ENCODE measurements at regions not wholly inside any gene's neighbourhood (a gene's known extent, or its start where the extent isn't known, plus 50 kb on each side); places are given as distances from the start of the nearest gene placed in this dataset.
"Not testable (repeated sequence)": the region's sequence is repeated elsewhere in the genome, so short reads cannot be mapped to it uniquely, and the experiment has no call there.

GRCh38 chr21:14010729-14011128, 200.0 kb downstream of the LIPI start:
- DNase-seq (ENCODE audit: low read depth): no peak
- TF ChIP-seq, protein P1, sequence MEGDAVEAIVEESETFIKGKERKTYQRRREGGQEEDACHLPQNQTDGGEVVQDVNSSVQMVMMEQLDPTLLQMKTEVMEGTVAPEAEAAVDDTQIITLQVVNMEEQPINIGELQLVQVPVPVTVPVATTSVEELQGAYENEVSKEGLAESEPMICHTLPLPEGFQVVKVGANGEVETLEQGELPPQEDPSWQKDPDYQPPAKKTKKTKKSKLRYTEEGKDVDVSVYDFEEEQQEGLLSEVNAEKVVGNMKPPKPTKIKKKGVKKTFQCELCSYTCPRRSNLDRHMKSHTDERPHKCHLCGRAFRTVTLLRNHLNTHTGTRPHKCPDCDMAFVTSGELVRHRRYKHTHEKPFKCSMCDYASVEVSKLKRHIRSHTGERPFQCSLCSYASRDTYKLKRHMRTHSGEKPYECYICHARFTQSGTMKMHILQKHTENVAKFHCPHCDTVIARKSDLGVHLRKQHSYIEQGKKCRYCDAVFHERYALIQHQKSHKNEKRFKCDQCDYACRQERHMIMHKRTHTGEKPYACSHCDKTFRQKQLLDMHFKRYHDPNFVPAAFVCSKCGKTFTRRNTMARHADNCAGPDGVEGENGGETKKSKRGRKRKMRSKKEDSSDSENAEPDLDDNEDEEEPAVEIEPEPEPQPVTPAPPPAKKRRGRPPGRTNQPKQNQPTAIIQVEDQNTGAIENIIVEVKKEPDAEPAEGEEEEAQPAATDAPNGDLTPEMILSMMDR (conservative IDR thresholded peaks at IDR 0.05; ENCODE audit: control insufficient read depth, insufficient read depth, low read depth, low read length): no peak
- no peak overlapping the region for H3K4me3 ChIP-seq (ENCODE audit: control insufficient read depth, low read depth, low read length)

DNA sequence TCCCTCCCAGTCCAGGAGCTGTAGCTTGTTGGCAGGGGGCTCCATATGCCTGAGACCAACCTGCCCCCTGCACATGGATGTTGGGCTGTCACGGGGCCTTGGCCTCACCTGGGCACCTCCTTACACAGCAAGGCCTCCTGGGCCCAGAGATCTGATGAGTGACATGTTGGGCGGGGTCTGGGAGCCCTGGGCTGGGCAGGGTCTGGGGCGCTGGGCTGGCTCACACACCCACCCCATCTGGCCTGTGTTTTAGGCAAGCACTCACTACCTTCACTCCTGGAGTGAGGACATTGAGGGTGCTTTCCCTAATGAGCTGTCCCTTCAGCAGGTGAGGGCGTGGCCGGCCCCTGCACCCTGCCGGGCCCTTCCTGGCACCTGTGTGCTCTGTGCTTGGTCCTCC, 200.8 kb downstream of the LIPI start:
- DNase-seq (ENCODE audit: low read depth); H3K4me3 ChIP-seq (ENCODE audit: control insufficient read depth, low read depth, low read length): not testable (repeated sequence)

GRCh38 chr21:14009238-14009981, 201.3 kb downstream of the LIPI start:
- not testable (repeated sequence) for H3K4me3 ChIP-seq (ENCODE audit: control insufficient read depth, low read depth, low read length); DNase-seq (ENCODE audit: low read depth)

- DNase-seq (ENCODE audit: low read depth); H3K4me3 ChIP-seq (ENCODE audit: control insufficient read depth, low read depth, low read length): not testable (repeated sequence)
These were observed 202.3 kb downstream of the LIPI start for GRCh38 chr21:14008436-14008835.

GRCh38 chr21:14008006-14008405, 202.7 kb downstream of the LIPI start:
- H3K4me3 ChIP-seq (ENCODE audit: control insufficient read depth, low read depth, low read length); DNase-seq (ENCODE audit: low read depth): not testable (repeated sequence)

DNA sequence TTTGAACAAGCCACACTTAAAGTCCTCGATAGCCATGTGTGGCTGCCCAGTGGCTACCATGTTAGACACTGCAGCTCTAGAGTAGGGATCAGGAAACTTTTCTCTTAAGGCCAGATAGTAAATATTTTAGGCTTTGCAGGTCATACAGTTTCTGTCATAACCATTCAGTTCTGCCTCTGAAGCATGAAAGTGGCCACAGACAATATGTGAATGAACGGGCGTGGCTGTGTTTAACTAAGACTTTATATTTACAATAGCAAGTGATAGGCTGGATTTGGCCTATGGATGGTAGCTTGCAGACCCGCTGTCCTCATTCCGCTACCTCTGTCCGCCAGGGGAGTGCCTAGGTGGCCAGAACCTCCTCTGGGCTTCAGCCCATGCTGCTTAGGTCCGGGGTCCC, 204.6 kb downstream of the LIPI start:
- H3K4me3 ChIP-seq (ENCODE audit: control insufficient read depth, low read depth, low read length); DNase-seq (ENCODE audit: low read depth): not testable (repeated sequence)

- H3K4me3 ChIP-seq (ENCODE audit: control insufficient read depth, low read depth, low read length); DNase-seq (ENCODE audit: low read depth): not testable (repeated sequence)
These were observed 223.5 kb downstream of the LIPI start for GRCh38 chr21:13986996-13987958.

DNA sequence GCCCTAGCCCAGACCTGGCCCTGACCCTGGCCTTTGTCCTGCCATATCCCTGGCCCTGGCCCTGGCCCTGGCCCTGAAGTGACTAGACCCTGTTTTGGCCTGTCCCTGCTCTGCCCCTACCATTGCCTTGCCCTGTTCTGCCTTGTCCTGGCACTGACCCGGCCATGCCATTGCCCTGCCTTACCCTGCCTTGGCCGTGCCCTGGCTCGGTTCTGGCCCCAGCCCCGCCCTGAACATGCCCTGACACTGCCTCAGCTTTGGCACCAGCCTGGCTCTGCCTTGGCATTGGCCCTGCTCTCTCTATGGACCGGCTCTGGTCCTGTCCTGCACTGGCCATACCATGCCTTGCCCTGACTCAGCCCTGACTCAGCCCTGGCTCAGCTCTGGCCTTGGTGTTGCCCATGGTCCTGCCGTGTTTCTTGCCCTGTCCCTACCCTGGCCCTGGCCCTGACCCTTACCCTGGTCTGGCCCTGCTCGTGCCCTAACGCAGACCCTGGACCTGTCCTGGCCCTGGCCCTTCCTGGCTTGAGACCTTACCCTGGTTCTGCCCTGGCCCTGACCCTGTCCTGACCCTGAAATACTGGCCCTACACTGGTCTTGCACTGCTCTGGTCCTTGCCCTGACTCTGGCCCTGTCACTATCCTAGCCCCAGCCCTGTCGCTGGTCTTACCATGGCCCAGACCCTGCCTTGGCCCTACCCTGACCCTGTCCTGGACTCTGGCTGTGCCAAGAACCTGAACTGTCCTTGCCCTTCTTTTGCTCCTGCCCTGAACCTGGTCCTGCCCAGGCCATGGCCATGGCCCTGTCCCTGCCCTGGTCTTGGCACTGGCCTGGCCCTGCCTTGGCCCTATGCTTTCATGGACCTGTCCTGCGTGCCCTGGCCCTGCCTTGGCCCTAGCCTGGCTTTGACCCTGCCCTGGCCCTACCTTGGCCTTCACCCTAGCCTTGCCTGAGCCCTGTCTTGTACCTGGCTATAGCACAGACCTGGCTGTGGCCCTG, 224.6 kb downstream of the LIPI start:
- not testable (repeated sequence) for H3K4me3 ChIP-seq (ENCODE audit: control insufficient read depth, low read depth, low read length); DNase-seq (ENCODE audit: low read depth)

DNA sequence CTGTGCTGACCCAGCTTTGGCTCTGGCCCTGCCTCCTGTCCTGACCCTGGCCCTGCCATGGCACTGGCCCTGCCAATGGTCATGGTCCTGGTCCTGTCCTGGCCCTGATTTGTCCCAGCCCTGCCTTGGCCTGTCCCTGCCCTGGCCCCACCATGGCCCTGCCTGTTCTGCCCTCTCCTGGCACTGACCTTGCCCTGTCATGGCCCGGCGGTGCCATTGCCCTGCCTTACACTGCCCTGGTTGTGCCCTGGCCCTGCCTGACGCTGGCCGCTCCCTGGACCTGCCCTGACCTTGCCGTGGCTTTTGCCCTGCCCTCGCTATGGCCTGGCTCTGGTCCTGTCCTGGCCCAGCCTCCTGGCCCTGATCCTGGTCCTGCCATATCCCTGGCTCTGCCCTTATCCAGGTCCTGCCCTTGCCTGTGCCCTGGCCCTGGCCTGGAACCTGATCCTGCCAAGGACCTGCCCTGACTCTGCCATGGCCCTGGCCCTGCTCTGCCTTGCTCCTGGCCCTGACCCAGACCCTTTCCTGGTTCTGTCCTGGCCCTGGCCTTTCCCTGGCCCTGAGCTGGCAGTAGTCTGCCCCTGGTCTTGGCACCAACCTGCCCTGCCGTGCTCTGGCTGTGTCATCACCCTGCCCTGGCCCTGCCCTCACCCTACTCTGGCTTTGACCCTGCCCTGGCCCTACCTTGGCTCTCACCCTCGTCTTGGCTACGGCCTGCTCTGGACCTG, 225.5 kb downstream of the LIPI start:
- DNase-seq (ENCODE audit: low read depth); H3K4me3 ChIP-seq (ENCODE audit: control insufficient read depth, low read depth, low read length): not testable (repeated sequence)

GRCh38 chr21:13984728-13985127, 226.0 kb downstream of the LIPI start:
- DNase-seq (ENCODE audit: low read depth); H3K4me3 ChIP-seq (ENCODE audit: control insufficient read depth, low read depth, low read length): not testable (repeated sequence)

- not testable (repeated sequence) for DNase-seq (ENCODE audit: low read depth); H3K4me3 ChIP-seq (ENCODE audit: control insufficient read depth, low read depth, low read length)
These were observed 229.3 kb downstream of the LIPI start for GRCh38 chr21:13981176-13982087.

GRCh38 chr21:13980115-13980662, 230.6 kb downstream of the LIPI start:
- not testable (repeated sequence) for H3K4me3 ChIP-seq (ENCODE audit: control insufficient read depth, low read depth, low read length)
- peak; percentile 13 for DNase-seq (ENCODE audit: low read depth)

DNA sequence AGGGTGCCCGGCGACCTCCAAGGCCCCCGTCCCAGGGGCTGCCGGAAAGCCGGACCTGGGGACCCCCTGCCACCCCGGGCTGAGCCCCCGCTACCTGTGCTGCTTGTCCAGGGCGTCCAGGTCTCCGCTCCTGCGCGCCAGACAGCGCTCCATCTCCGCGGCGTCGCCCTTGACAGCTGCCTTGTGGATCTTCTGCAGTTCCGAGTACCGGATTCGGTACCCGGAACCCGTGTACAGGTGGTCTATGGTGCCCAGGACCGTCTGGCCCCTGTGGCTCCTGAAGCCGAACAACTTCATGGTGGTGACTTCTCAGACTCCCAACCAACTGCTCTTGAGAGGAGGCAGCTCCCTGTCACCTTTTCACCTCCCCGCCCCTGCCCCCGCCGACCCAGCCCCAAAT, 231.1 kb downstream of the LIPI start:
- not testable (repeated sequence) for DNase-seq (ENCODE audit: low read depth); H3K4me3 ChIP-seq (ENCODE audit: control insufficient read depth, low read depth, low read length)

DNA sequence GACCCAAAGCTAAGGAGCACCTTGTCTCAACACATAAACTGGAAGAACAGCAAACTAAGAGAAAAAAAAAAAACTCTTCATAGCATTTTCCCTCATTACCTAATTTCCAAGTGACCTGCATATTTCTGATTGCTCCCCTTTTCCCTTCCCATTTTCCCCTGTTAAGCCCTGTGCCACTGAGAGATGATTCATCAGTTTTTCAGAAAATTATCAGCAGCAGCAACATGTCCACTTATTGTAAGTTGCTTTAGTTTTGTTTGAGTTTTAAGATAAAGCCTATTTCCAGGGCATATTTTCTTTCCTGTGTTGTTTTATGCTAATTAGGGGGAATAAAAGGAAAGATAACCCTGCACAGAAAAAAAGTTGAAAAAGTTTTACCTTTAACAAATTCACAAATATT, 236.2 kb downstream of the LIPI start:
- DNase-seq (ENCODE audit: low read depth); H3K4me3 ChIP-seq (ENCODE audit: control insufficient read depth, low read depth, low read length): not testable (repeated sequence)

DNA sequence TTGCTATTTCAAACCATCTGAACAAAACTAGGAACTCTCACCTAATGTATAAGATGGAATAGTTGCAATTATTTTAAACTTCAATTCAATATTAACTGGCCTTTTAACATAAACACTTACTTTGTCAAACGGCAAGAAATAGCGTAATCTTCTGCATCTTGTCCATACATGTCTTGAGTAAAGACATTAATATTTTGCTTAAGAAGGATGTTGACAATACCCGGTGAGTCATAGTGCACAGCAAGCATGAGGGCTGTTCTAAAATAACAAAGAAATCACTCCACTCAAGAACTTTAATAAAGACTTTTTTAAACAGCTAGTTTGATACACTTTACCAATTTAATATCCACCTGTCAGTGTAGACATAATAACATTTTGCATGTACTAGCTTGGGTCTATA, 240.9 kb downstream of the LIPI start:
- H3K4me3 ChIP-seq (ENCODE audit: control insufficient read depth, low read depth, low read length); DNase-seq (ENCODE audit: low read depth): not testable (repeated sequence)
